GM23248 (cell line): ENCODE measurements at regions not wholly inside any gene's neighbourhood (a gene's known extent, or its start where the extent isn't known, plus 50 kb on each side); places are given as distances from the start of the nearest gene placed in this dataset.

ENCODE experiments used
- EZH2 ChIP-seq: fragments of 200-600 bp; sonication (generic); IDR thresholded peaks from 2 replicates; pipeline ENCODE4 v1.6.1; 2018; ENCODE audit warnings: antibody characterized with exemption, mild to moderate bottlenecking; ENCODE audit not compliant: insufficient read depth, poor library complexity, severe bottlenecking
- EZH2phosphoT487 ChIP-seq: fragments of 200-600 bp; sonication (generic); IDR thresholded peaks from 2 replicates; pipeline ENCODE4 v1.6.1; 2018; ENCODE audit warnings: antibody characterized with exemption, moderate library complexity, mild to moderate bottlenecking, low read depth; ENCODE audit not compliant: insufficient read depth

- TF ChIP-seq EZH2phosphoT487 = no peak
- TF ChIP-seq EZH2 = no peak
These were observed 275.2 kb upstream of the CBLB start for GRCh38 chr3:106144030-106144429.
